IPS-20b (cell line): ENCODE measurements at regions not wholly inside any gene's neighbourhood (a gene's known extent, or its start where the extent isn't known, plus 50 kb on each side); places are given as distances from the start of the nearest gene placed in this dataset.
"Not testable (repeated sequence)": the region's sequence is repeated elsewhere in the genome, so short reads cannot be mapped to it uniquely, and the experiment has no call there.

Experiments
- H3K27ac ChIP-seq: one replicate; pipeline ENCODE4 v1.5.1; 2013; ENCODE audit warnings: low read length
- H3K27me3 ChIP-seq: 2 replicates; pipeline ENCODE4 v1.6.1; 2013; ENCODE audit warnings: mild to moderate bottlenecking, low read length, inconsistent platforms; ENCODE audit not compliant: insufficient read depth
- H3K36me3 ChIP-seq: 2 replicates; pipeline ENCODE4 v1.6.1; 2013; ENCODE audit warnings: low read depth, mild to moderate bottlenecking, inconsistent platforms, low read length, moderate library complexity; ENCODE audit not compliant: insufficient read depth
- H3K4me1 ChIP-seq: 2 replicates; pipeline ENCODE4 v1.6.1; 2013; ENCODE audit warnings: mild to moderate bottlenecking, control low read depth, inconsistent platforms, low read length, moderate library complexity; ENCODE audit not compliant: insufficient read depth
- H3K4me3 ChIP-seq: 2 replicates; pipeline ENCODE4 v1.5.1; 2013; ENCODE audit warnings: mild to moderate bottlenecking, low read length, inconsistent platforms
- H3K9ac ChIP-seq: 2 replicates; pipeline ENCODE4 v1.6.1; 2013; ENCODE audit warnings: low read depth, mild to moderate bottlenecking, inconsistent platforms, low read length, moderate library complexity
- H3K9me3 ChIP-seq: 2 replicates; pipeline ENCODE4 v1.6.1; 2013; ENCODE audit warnings: mild to moderate bottlenecking, low read depth, low read length, inconsistent platforms; ENCODE audit not compliant: insufficient read depth

DNA sequence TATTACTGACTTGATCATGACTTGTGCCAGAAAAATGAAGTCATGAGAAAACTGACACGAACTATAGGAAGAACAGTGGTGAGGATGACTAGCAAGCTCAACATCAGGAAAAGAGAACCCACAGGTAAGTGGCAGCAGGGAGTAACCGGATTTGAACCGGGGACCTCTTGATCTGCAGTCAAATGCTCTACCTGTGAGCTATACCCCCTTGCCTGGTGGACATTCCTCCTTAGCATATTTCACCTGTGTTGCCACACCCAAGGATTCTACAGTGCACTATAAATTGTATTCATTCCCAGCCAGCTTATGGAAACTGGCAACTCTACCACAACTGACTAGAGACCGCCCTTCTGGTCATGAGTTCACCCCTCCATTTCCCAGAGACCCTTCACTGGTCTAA is 97.5 kb upstream of the ZNF746 start:
- no peak overlapping the region for H3K9ac ChIP-seq
- no peaks in the 10 kb centered on the region for H3K9me3 ChIP-seq
- no peak overlapping the region for H3K4me3 ChIP-seq
- H3K27ac ChIP-seq = no peak overlapping the region
- H3K27me3 ChIP-seq = no peaks in the 10 kb centered on the region
- H3K36me3 ChIP-seq = peaks cover 20% of the 10 kb centered on the region; the same call in 1 of the 2 replicates
- H3K4me1 ChIP-seq = no peaks in the 10 kb centered on the region

DNA sequence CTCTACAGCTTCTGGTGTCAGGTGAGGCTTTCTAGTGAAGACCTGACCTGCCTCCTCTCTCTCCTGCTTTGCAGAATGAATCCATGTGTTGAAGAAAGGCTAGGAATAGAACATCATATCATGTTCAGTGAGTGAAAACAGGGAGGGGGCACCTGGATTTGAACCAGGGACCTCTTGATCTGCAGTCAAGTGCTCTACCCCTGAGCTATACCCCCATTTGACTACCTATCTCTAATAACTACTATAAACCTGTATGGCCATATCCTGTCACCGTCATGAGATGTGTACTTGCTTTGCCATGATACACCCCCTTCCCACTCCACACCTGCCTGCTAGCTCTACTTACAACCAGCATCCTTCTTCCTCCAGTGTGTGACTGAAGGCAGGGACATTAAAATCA is 91.3 kb upstream of the ZNF746 start:
- Histone ChIP-seq H3K9ac (no peak overlapping the region), H3K27me3 (no peaks in the 10 kb centered on the region), H3K4me3 (no peak overlapping the region), H3K36me3 (peaks cover 52% of the 10 kb centered on the region), H3K4me1 (no peaks in the 10 kb centered on the region), H3K27ac (no peak overlapping the region), H3K9me3 (peaks cover 4% of the 10 kb centered on the region; the same call in 1 of the 2 replicates)

DNA sequence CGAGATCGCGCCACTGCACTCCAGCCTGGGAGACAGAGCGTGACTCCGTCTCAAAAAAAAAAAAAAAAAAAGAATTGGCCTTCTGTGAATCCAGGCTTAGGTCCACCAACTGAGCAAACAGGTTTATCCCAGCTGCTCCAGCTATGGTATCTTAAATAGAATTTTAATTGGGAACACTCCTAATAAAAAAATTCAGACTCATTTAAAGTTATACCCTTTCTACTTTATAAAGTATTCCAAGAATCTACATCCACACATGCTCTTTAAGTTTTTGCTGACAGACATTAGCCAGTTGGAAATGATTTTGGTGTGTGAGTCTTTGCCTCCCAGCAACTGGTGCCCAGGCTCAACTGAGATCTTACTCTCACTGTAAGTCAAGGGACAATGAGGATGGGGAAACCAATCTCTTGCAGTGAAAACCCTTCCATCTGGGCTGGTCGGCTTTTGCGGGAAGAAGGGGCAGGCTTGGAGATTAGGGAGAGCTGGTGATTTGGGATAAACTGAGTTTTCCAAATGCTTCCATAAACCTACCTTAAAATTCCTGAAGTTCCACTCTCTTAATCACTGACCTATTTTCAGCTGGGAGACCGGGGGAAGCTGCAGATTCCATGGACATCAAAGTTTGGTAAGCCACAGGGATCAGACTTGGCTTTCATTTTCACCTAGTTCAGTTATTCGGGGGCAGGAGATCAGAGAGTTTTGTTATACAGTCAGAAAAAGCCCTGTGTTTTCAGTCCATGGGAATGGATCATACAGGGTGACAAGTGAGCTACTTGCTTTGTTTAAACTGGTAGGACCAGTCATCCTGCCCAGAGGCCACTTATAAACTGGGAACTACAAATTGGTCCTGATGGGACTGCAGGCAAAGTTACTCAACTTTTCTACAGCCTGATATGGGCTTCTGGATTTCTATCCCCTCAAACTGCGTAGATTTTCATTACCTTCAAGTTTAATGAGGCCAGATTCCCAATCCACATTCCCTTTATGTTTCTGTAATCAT is 89.3 kb upstream of the ZNF746 start:
- Histone ChIP-seq H3K27me3 (no peaks in the 10 kb centered on the region), H3K27ac (no peak overlapping the region), H3K36me3 (peaks cover 67% of the 10 kb centered on the region), H3K4me1 (peaks cover 2% of the 10 kb centered on the region; the same call in 1 of the 2 replicates), H3K9me3 (peaks cover 4% of the 10 kb centered on the region; the same call in 1 of the 2 replicates), H3K4me3 (no peak overlapping the region), H3K9ac (no peak overlapping the region)

DNA sequence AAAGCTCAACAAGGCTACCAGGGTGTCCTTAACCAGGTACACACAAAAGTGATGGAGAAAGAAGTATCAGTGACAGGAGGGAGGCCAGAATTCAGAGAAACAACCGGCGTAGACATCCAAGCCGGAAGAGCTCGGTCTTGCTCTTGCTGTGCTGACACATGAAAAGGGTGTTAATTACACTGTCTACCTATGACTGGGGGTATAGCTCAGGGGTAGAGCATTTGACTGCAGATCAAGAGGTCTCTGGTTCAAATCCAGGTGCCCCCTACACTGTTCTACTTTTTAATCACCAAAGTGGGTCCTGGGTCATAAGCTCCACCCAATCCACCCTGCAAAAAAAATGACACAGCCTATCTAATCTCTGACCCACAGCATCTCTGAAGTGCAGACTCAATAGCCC is 86.9 kb upstream of the ZNF746 start:
- Histone ChIP-seq H3K27ac (no peak overlapping the region), H3K9ac (no peak overlapping the region), H3K36me3 (peaks cover 80% of the 10 kb centered on the region), H3K4me1 (peaks cover 2% of the 10 kb centered on the region; the same call in 1 of the 2 replicates), H3K27me3 (no peaks in the 10 kb centered on the region), H3K4me3 (no peak overlapping the region), H3K9me3 (peaks cover 22% of the 10 kb centered on the region)

DNA sequence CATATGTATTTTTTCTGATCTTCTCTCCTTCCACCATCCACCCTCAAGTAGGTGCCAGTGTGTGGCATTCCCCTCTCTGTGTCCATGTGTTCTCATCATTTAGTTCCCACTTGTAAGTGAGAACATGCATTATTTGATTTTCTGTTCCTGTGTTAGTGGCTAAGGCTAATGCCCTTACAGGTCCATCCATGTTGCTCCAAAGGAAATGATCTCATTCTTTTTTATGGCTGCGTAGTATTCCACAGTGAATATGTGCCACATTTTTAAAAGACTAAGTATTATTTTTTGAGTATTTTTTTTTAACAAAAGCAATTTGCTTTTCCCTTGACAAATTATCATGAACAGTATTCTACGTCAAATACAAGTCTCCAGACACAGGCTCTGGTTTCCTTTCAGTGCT is 86.4 kb upstream of the ZNF746 start:
- Histone ChIP-seq H3K27ac (no peak overlapping the region), H3K9me3 (peaks cover 27% of the 10 kb centered on the region), H3K36me3 (peaks cover 76% of the 10 kb centered on the region), H3K4me3 (no peak overlapping the region), H3K4me1 (peaks cover 2% of the 10 kb centered on the region; the same call in 1 of the 2 replicates), H3K9ac (no peak overlapping the region), H3K27me3 (no peaks in the 10 kb centered on the region)

DNA sequence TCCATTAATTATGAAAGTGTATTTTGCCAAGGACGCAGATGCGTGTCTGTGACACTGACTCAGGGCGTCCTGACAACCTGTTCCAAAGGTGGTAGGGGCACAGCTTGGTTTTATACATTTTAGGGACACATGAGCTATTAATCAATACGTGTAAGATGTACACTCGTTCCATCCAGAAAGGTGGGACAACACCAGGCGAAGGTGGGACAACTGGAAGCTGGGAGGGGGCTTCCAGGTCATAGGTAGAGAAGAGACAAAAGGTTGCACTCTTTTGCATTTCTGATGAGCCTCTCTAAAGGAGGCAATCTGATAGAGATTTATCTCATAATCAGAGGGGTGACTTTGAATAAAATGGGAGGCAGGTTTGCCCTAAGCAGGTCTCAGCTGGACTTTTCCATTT is 82.7 kb upstream of the ZNF746 start:
- Histone ChIP-seq H3K4me1 (peaks cover 2% of the 10 kb centered on the region; the same call in 1 of the 2 replicates), H3K36me3 (peaks cover 44% of the 10 kb centered on the region), H3K9me3 (peaks cover 38% of the 10 kb centered on the region), H3K9ac (no peak overlapping the region), H3K27ac (no peak overlapping the region), H3K4me3 (no peak overlapping the region), H3K27me3 (no peaks in the 10 kb centered on the region)

DNA sequence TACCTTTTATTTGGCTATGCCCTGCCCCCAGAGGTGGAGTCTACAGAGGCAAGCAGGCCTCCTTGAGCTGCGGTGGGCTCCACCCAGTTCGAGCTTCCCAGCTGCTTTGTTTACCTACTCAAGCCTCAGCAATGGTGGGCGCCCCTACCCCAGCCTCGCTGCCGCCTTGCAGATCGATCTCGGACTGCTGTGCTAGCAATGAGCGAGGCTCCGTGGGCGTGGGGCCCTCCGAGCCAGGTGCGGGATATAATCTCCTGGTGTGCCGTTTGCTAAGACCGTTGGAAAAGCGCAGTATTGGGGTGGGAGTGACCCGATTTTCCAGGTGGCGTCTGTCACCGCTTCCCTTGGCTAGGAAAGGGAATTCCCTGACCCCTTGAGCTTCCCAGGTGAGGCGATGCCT is 81.8 kb upstream of the ZNF746 start:
- H3K27me3 ChIP-seq, H3K4me3 ChIP-seq, H3K27ac ChIP-seq, H3K4me1 ChIP-seq, H3K9ac ChIP-seq: not testable (repeated sequence)
- Histone ChIP-seq H3K9me3 (peaks cover 35% of the 10 kb centered on the region), H3K36me3 (peaks cover 39% of the 10 kb centered on the region)

DNA sequence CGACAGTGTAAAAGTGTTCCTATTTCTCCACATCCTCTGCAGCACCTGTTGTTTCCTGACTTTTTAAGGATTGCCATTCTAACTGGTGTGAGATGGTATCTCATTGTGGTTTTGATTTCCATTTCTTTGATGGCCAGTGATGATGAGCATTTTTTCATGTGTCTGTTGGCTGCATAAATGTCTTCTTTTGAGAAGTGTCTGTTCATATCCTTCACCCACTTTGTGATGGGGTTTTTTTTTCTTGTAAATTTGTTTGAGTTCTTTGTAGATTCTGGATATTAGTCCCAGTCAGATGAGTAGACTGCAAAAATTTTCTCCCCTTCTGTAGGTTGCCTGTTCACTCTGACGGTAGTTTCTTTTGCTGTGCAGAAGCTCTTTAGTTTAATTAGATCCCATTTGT is 76.8 kb upstream of the ZNF746 start:
- H3K27ac ChIP-seq, H3K9ac ChIP-seq, H3K4me3 ChIP-seq, H3K27me3 ChIP-seq, H3K36me3 ChIP-seq, H3K4me1 ChIP-seq: not testable (repeated sequence)
- H3K9me3 ChIP-seq = peaks cover 35% of the 10 kb centered on the region

DNA sequence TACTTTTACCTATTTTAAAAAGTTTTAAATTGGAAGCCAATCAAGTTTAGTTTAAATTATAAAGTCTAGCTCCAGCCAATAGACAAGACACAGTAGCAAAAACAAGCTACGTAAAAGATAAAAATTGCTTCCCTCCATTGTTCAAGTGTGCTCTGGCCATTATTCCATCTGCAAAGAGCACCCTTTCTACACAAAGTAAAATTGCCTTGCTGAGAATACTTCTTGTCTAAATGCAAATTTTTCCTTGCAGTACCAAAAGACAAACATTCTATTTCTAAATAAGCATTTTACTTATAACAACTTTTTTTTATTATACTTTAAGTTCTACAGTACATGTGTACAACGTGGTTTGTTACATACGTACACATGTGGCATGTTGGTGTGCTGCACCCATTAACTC is 75.9 kb upstream of the ZNF746 start:
- no peaks in the 10 kb centered on the region for H3K27me3 ChIP-seq
- no peaks in the 10 kb centered on the region for H3K4me1 ChIP-seq
- H3K9me3 ChIP-seq = peaks cover 29% of the 10 kb centered on the region
- no peaks in the 10 kb centered on the region for H3K36me3 ChIP-seq
- H3K9ac ChIP-seq = no peak overlapping the region
- H3K4me3 ChIP-seq = no peak overlapping the region
- H3K27ac ChIP-seq = no peak overlapping the region

DNA sequence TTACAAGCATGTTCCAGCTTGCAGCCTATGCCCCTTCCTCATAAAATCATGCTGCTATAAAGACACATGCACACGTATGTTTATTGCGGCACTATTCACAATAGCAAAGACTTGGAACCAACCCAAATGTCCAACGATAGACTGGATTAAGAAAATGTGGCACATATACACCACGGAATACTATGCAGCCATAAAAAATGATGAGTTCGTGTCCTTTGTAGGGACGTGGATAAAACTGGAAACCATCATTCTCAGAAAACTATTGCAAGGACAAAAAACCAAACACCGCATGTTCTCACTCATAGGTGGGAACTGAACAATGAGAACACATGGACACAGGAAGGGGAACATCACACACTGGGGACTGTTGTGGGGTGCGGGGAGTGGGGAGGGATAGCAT is 75.3 kb upstream of the ZNF746 start:
- H3K9ac ChIP-seq, H3K4me1 ChIP-seq, H3K27ac ChIP-seq, H3K4me3 ChIP-seq, H3K27me3 ChIP-seq, H3K36me3 ChIP-seq: not testable (repeated sequence)
- peaks cover 23% of the 10 kb centered on the region for H3K9me3 ChIP-seq

DNA sequence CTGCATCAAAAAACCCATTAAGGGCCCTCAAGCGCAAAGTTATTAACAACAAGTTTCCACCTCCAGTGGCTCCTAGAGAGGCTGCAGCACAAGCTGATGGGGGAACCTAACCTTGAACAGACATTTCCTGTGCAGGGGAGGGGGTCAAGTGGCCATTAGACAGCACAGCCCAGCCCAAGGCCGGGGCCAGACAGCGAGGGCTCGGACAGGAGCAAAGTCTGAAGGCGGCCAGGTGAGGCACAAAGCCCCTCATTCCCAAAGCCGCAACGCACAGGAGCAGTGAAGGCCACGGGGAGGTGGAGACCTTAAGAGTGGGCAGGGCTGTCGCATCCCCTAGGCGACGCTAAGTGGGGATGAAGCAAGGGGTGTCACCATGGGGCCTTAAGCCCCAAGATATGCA is 73.2 kb upstream of the ZNF746 start:
- H3K36me3 ChIP-seq = 0 out of 2 replicates have a peak, but pooled peaks cover 4% of the 10 kb centered on the region

More for the DNA sequence above, 73.2 kb upstream of the ZNF746 start:
- Histone ChIP-seq H3K9ac (no peak overlapping the region), H3K27ac (no peak overlapping the region), H3K27me3 (no peaks in the 10 kb centered on the region), H3K9me3 (peaks cover 23% of the 10 kb centered on the region), H3K4me3 (no peak overlapping the region), H3K4me1 (no peaks in the 10 kb centered on the region)
